ENCODE measurements at regions not wholly inside any gene's neighbourhood (a gene's known extent, or its start where the extent isn't known, plus 50 kb on each side); places are given as distances from the start of the nearest gene placed in this dataset.

GRCh38 chr7:81272176-81272575, 353.3 kb upstream of the SEMA3C start:
- H3K9me3 ChIP-seq (ENCODE audit: control insufficient read depth in 1 of 2, insufficient read depth in 1 of 2, low read length in 2 of 2), result peaks cover 0 to 13% of the 10 kb centered on the region in 2 experiments
- POLR2A ChIA-PET, result no interaction called here
- TF ChIP-seq, protein P1, sequence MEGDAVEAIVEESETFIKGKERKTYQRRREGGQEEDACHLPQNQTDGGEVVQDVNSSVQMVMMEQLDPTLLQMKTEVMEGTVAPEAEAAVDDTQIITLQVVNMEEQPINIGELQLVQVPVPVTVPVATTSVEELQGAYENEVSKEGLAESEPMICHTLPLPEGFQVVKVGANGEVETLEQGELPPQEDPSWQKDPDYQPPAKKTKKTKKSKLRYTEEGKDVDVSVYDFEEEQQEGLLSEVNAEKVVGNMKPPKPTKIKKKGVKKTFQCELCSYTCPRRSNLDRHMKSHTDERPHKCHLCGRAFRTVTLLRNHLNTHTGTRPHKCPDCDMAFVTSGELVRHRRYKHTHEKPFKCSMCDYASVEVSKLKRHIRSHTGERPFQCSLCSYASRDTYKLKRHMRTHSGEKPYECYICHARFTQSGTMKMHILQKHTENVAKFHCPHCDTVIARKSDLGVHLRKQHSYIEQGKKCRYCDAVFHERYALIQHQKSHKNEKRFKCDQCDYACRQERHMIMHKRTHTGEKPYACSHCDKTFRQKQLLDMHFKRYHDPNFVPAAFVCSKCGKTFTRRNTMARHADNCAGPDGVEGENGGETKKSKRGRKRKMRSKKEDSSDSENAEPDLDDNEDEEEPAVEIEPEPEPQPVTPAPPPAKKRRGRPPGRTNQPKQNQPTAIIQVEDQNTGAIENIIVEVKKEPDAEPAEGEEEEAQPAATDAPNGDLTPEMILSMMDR (IDR thresholded peaks at IDR 0.05), result no peak
- H3K27me3 ChIP-seq (ENCODE audit: control insufficient read depth in 1 of 2, insufficient read depth in 2 of 2, low read length in 2 of 2), result no peaks in the 10 kb centered on the region
- Mint-ChIP-seq H3K36me3 (ENCODE audit: low read depth) (no peaks in the 10 kb centered on the region), H3K4me1 (ENCODE audit: low read depth) (no peaks in the 10 kb centered on the region), H3K27ac (no peak overlapping the region), H3K4me3 (no peak overlapping the region), H3K27me3 (no peaks in the 10 kb centered on the region), H3K9me3 (peaks cover 8% of the 10 kb centered on the region)
- no peak for ATAC-seq (ENCODE audit: poor library complexity)
- H3K4me3 ChIP-seq (ENCODE audit: low read length), result no peak overlapping the region
- CTCF ChIA-PET, result no interaction called here
- intact Hi-C loops (cut with DNase I, micrococcal nuclease), result no loop called here
- H3K27ac ChIP-seq (ENCODE audit: low read depth in 1 of 2, low read length in 2 of 2), result no peak overlapping the region
- H3K4me1 ChIP-seq (ENCODE audit: insufficient read depth, low read length), result no peaks in the 10 kb centered on the region
- no peak for DNase-seq
- H3K36me3 ChIP-seq (ENCODE audit: insufficient read depth, low read length), result no peaks in the 10 kb centered on the region

DNA sequence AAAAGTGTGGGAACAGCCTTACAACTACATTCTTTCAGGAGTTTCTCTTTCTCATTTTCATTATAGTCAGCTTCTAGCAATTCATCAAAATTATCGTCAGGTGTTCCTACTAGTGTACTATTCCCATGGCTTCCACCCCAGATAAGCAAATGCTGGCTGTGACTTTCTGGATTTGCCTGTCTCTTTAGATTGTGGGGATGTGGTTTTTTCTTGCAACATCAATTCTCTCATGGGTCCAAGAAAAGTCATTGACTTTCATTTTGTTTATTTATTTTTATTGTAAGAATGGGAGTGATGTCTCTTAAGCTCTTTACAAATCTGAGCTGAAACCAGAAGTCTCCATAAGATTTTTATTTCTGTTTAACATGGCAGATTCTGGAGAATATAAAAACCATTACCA, 349.7 kb upstream of the SEMA3C start:
- Mint-ChIP-seq H3K36me3 (ENCODE audit: low read depth) (no peaks in the 10 kb centered on the region), H3K27me3 (no peaks in the 10 kb centered on the region), H3K4me1 (ENCODE audit: low read depth) (no peaks in the 10 kb centered on the region), H3K4me3 (no peak overlapping the region), H3K9me3 (no peaks in the 10 kb centered on the region), H3K27ac (no peak overlapping the region)
- intact Hi-C loops (cut with DNase I, micrococcal nuclease), result no loop called here
- Histone ChIP-seq H3K9me3 (ENCODE audit: control insufficient read depth in 1 of 2, insufficient read depth in 1 of 2, low read length in 2 of 2) (peaks cover 0 to 22% of the 10 kb centered on the region in 2 experiments), H3K4me1 (ENCODE audit: insufficient read depth, low read length) (no peaks in the 10 kb centered on the region), H3K27me3 (ENCODE audit: control insufficient read depth in 1 of 2, insufficient read depth in 2 of 2, low read length in 2 of 2) (no peaks in the 10 kb centered on the region), H3K4me3 (ENCODE audit: low read length) (no peak overlapping the region), H3K36me3 (ENCODE audit: insufficient read depth, low read length) (no peaks in the 10 kb centered on the region), H3K27ac (ENCODE audit: low read depth in 1 of 2, low read length in 2 of 2) (no peak overlapping the region)
- TF ChIP-seq, protein P1 (IDR thresholded peaks at IDR 0.05), result no peak
- CTCF ChIA-PET, result no interaction called here
- DNase-seq (no peak), ATAC-seq (ENCODE audit: poor library complexity) (no peak)
- POLR2A ChIA-PET, result no interaction called here

DNA sequence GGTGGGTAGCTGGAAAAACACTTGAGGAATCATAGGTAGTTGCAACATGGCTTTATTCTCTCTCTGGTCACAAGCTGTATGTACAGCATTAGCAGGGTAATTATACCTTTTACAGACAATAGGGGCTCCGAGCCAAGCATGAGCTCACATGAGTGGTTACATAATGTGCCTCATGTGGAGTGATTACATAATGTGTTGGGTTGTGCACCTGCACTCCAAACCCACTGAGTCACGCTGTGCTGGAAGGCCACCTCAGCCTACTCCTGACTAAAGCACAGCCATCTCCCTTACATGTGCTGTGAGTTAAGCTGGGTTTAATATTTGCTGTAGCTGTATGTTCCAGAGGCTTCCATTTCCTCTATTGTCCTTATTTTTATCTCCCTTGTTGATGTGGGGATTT, 348.7 kb upstream of the SEMA3C start:
- POLR2A ChIA-PET, result no interaction called here
- Histone ChIP-seq H3K27me3 (ENCODE audit: control insufficient read depth in 1 of 2, insufficient read depth in 2 of 2, low read length in 2 of 2) (no peaks in the 10 kb centered on the region), H3K4me3 (ENCODE audit: low read length) (no peak overlapping the region), H3K36me3 (ENCODE audit: insufficient read depth, low read length) (no peaks in the 10 kb centered on the region), H3K4me1 (ENCODE audit: insufficient read depth, low read length) (no peaks in the 10 kb centered on the region), H3K9me3 (ENCODE audit: control insufficient read depth in 1 of 2, insufficient read depth in 1 of 2, low read length in 2 of 2) (peaks cover 0 to 22% of the 10 kb centered on the region in 2 experiments), H3K27ac (ENCODE audit: low read depth in 1 of 2, low read length in 2 of 2) (no peak overlapping the region)
- H3K27ac Mint-ChIP-seq, result no peak overlapping the region
- CTCF ChIA-PET, result no interaction called here
- H3K9me3 Mint-ChIP-seq, result peaks cover under 1% of the 10 kb centered on the region
- H3K36me3 Mint-ChIP-seq (ENCODE audit: low read depth), result no peaks in the 10 kb centered on the region
- TF ChIP-seq, protein P1 (IDR thresholded peaks at IDR 0.05), result no peak
- DNase-seq (no peak), ATAC-seq (ENCODE audit: poor library complexity) (no peak)
- H3K27me3 Mint-ChIP-seq, result no peaks in the 10 kb centered on the region
- no peaks in the 10 kb centered on the region for H3K4me1 Mint-ChIP-seq (ENCODE audit: low read depth)
- intact Hi-C loops (cut with DNase I, micrococcal nuclease), result no loop called here
- no peak overlapping the region for H3K4me3 Mint-ChIP-seq
